ENCODE measurements at regions not wholly inside any gene's neighbourhood (a gene's known extent, or its start where the extent isn't known, plus 50 kb on each side); places are given as distances from the start of the nearest gene placed in this dataset.
"Not testable (repeated sequence)": the region's sequence is repeated elsewhere in the genome, so short reads cannot be mapped to it uniquely, and the experiment has no call there.

- H3K27ac Mint-ChIP-seq: no peak overlapping the region
- H3K27me3 Mint-ChIP-seq: no peaks in the 10 kb centered on the region
- no peaks in the 10 kb centered on the region for H3K36me3 Mint-ChIP-seq (ENCODE audit: low read depth)
- H3K4me1 Mint-ChIP-seq: peaks cover 2% of the 10 kb centered on the region
- H3K4me3 Mint-ChIP-seq: no peak overlapping the region
- H3K9me3 Mint-ChIP-seq: no peaks in the 10 kb centered on the region
- intact Hi-C loops (cut with micrococcal nuclease): no loop called here
- no peak for DNase-seq
Measured at GRCh38 chr9:38181866-38182265, 112.8 kb upstream of the SHB start.

GRCh38 chr9:38181232-38181631 is 112.2 kb upstream of the SHB start:
- Mint-ChIP-seq H3K27me3 (no peaks in the 10 kb centered on the region), H3K27ac (no peak overlapping the region), H3K9me3 (no peaks in the 10 kb centered on the region), H3K4me3 (no peak overlapping the region), H3K36me3 (ENCODE audit: low read depth) (no peaks in the 10 kb centered on the region), H3K4me1 (peaks cover 2% of the 10 kb centered on the region)
- intact Hi-C loops (cut with micrococcal nuclease): no loop called here
- DNase-seq: no peak

DNA sequence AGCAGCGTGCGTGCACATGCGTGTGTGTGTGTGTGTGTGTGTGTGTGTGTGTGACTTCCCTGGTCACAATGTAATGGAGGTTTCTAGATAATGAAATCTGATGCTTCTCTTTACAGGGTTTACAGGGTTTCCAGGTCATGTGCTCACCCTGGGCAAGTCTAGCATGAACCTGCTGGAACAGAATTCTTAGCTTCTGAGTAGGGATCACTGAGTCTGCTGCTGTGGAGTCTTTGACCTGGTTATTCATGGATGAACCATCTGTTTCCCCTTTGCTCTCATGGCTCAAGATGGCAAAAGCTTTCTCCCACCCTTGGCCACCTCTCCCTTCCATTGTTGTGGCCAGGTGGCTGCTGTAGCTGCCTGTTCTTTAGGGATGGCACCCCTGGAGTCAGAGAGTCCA is 111.6 kb upstream of the SHB start:
- H3K27me3 Mint-ChIP-seq: no peaks in the 10 kb centered on the region
- no peak overlapping the region for H3K27ac Mint-ChIP-seq
- no peaks in the 10 kb centered on the region for H3K36me3 Mint-ChIP-seq (ENCODE audit: low read depth)
- no peak overlapping the region for H3K4me3 Mint-ChIP-seq
- intact Hi-C loops (cut with micrococcal nuclease): no loop called here
- H3K9me3 Mint-ChIP-seq: no peaks in the 10 kb centered on the region
- DNase-seq: no peak
- H3K4me1 Mint-ChIP-seq: peaks cover 2% of the 10 kb centered on the region

DNA sequence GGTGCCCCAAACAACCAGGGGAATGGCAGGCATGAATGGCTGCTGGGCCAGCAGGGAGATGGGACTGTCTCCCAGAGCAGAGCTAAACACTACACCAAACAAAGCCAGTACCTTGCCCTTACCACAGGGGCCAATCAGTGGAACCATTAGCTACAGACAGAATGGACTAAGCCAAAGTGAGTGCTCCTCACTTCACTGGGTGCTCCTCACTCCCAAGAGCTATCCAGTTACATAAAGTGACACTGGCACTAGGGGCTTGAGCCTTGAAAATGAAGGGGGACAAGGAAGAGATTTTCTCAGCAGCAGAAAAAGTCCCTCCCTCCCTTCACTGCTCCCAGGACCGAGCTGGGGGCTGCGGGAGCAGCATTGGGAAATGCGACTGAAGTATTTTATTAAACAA is 110.9 kb upstream of the SHB start:
- H3K27me3 Mint-ChIP-seq: no peaks in the 10 kb centered on the region
- no peak overlapping the region for H3K4me3 Mint-ChIP-seq
- intact Hi-C loops (cut with micrococcal nuclease): no loop called here
- H3K27ac Mint-ChIP-seq: no peak overlapping the region
- peaks cover 2% of the 10 kb centered on the region for H3K4me1 Mint-ChIP-seq
- H3K9me3 Mint-ChIP-seq: no peaks in the 10 kb centered on the region
- DNase-seq: no peak
- no peaks in the 10 kb centered on the region for H3K36me3 Mint-ChIP-seq (ENCODE audit: low read depth)

GRCh38 chr9:38178237-38178636 is 109.2 kb upstream of the SHB start:
- Mint-ChIP-seq H3K36me3 (ENCODE audit: low read depth) (no peaks in the 10 kb centered on the region), H3K4me3 (no peak overlapping the region), H3K4me1 (peaks cover 2% of the 10 kb centered on the region), H3K27ac (no peak overlapping the region), H3K27me3 (no peaks in the 10 kb centered on the region), H3K9me3 (no peaks in the 10 kb centered on the region)
- intact Hi-C loops (cut with micrococcal nuclease): no loop called here
- no peak for DNase-seq

- Mint-ChIP-seq H3K4me1 (peaks cover 2% of the 10 kb centered on the region), H3K4me3 (no peak overlapping the region), H3K9me3 (no peaks in the 10 kb centered on the region), H3K27me3 (no peaks in the 10 kb centered on the region), H3K36me3 (ENCODE audit: low read depth) (no peaks in the 10 kb centered on the region), H3K27ac (no peak overlapping the region)
- intact Hi-C loops (cut with micrococcal nuclease): no loop called here
- DNase-seq: no peak
Measured at GRCh38 chr9:38177680-38178079, 108.7 kb upstream of the SHB start.

- no peak for DNase-seq
- no peaks in the 10 kb centered on the region for H3K36me3 Mint-ChIP-seq (ENCODE audit: low read depth)
- intact Hi-C loops (cut with micrococcal nuclease): no loop called here
- H3K9me3 Mint-ChIP-seq: no peaks in the 10 kb centered on the region
- no peak overlapping the region for H3K27ac Mint-ChIP-seq
- H3K4me3 Mint-ChIP-seq: no peak overlapping the region
- H3K27me3 Mint-ChIP-seq: no peaks in the 10 kb centered on the region
- H3K4me1 Mint-ChIP-seq: peaks cover 2% of the 10 kb centered on the region
Measured at GRCh38 chr9:38176251-38176650, 107.2 kb upstream of the SHB start.

DNA sequence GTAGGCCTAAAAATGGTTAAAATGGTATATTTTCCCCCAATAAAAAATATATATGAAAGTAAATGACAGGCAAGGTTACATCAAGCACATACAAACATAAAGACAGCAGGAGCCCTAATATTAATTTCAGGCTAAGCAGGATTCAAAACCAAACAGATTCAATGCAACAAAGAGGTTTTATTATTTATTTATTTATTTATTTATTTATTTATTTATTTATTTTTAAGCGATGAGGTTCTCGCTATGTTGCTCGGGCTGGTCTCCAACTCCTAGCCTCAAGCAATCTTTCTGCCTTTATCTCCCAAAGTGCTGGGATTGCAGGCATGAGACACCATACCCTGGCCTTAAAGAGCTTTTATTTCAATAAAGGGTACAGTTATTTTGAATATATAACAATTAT is 106.4 kb upstream of the SHB start:
- Mint-ChIP-seq H3K27me3 (no peaks in the 10 kb centered on the region), H3K9me3 (no peaks in the 10 kb centered on the region), H3K4me3 (no peak overlapping the region), H3K36me3 (ENCODE audit: low read depth) (no peaks in the 10 kb centered on the region), H3K27ac (no peak overlapping the region), H3K4me1 (peaks cover 2% of the 10 kb centered on the region)
- DNase-seq: no peak
- intact Hi-C loops (cut with micrococcal nuclease): no loop called here

GRCh38 chr9:38172586-38172985 is 103.6 kb upstream of the SHB start:
- no peak for DNase-seq
- no peaks in the 10 kb centered on the region for H3K27me3 Mint-ChIP-seq
- H3K9me3 Mint-ChIP-seq: peaks cover 8% of the 10 kb centered on the region
- no peak overlapping the region for H3K4me3 Mint-ChIP-seq
- no peak overlapping the region for H3K27ac Mint-ChIP-seq
- no peaks in the 10 kb centered on the region for H3K4me1 Mint-ChIP-seq
- H3K36me3 Mint-ChIP-seq (ENCODE audit: low read depth): no peaks in the 10 kb centered on the region
- intact Hi-C loops (cut with micrococcal nuclease): no loop called here

DNA sequence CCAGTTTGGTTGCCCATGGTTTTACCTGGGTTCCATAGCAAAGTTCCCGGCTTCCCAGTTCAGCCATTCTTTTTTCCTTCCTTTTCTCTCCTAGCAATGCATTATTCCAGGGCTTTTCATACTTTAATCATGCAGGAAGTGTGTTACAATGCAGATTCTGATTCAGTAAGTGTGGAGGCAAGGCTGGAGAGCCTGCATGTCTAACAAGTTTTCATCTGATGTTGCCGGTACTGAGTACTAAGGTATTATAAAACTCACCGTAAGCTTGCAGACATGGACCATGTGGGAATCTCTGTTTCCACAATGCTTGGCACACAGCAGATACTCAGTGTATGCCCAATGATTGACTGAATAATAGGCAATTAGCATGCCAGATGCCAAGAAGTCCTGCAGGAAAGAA is 102.9 kb upstream of the SHB start:
- H3K27me3 Mint-ChIP-seq: no peaks in the 10 kb centered on the region
- intact Hi-C loops (cut with micrococcal nuclease): no loop called here
- H3K27ac Mint-ChIP-seq: no peak overlapping the region
- no peaks in the 10 kb centered on the region for H3K36me3 Mint-ChIP-seq (ENCODE audit: low read depth)
- no peaks in the 10 kb centered on the region for H3K4me1 Mint-ChIP-seq
- no peak for DNase-seq
- peaks cover 8% of the 10 kb centered on the region for H3K9me3 Mint-ChIP-seq
- no peak overlapping the region for H3K4me3 Mint-ChIP-seq

- intact Hi-C loops (cut with micrococcal nuclease): no loop called here
- Mint-ChIP-seq H3K4me1 (no peaks in the 10 kb centered on the region), H3K4me3 (no peak overlapping the region), H3K9me3 (peaks cover 8% of the 10 kb centered on the region), H3K27ac (no peak overlapping the region), H3K27me3 (no peaks in the 10 kb centered on the region), H3K36me3 (ENCODE audit: low read depth) (no peaks in the 10 kb centered on the region)
- DNase-seq: no peak
Measured at GRCh38 chr9:38171538-38171884, 102.5 kb upstream of the SHB start.

- intact Hi-C loops (cut with micrococcal nuclease); DNase-seq; H3K4me3 Mint-ChIP-seq; H3K4me1 Mint-ChIP-seq; H3K9me3 Mint-ChIP-seq; H3K27me3 Mint-ChIP-seq; H3K36me3 Mint-ChIP-seq (ENCODE audit: low read depth): not testable (repeated sequence)
- H3K27ac Mint-ChIP-seq: peak overlapping the region; percentile 16
Measured at GRCh38 chr9:38170763-38171537, 101.9 kb upstream of the SHB start.

- H3K4me1 Mint-ChIP-seq; intact Hi-C loops (cut with micrococcal nuclease); H3K4me3 Mint-ChIP-seq; H3K27me3 Mint-ChIP-seq; H3K36me3 Mint-ChIP-seq (ENCODE audit: low read depth); H3K27ac Mint-ChIP-seq; H3K9me3 Mint-ChIP-seq; DNase-seq: not testable (repeated sequence)
Measured at GRCh38 chr9:38170155-38170554, 101.1 kb upstream of the SHB start.

- peaks cover 8% of the 10 kb centered on the region for H3K9me3 Mint-ChIP-seq
- DNase-seq: no peak
- no peaks in the 10 kb centered on the region for H3K27me3 Mint-ChIP-seq
- no peaks in the 10 kb centered on the region for H3K36me3 Mint-ChIP-seq (ENCODE audit: low read depth)
- intact Hi-C loops (cut with micrococcal nuclease): no loop called here
- H3K4me3 Mint-ChIP-seq: no peak overlapping the region
- no peak overlapping the region for H3K27ac Mint-ChIP-seq
- H3K4me1 Mint-ChIP-seq: peaks cover 2% of the 10 kb centered on the region
Measured at GRCh38 chr9:38166501-38166900, 97.5 kb upstream of the SHB start.

GRCh38 chr9:38164659-38165221 is 95.7 kb upstream of the SHB start:
- H3K4me1 Mint-ChIP-seq: peaks cover 3% of the 10 kb centered on the region
- no peaks in the 10 kb centered on the region for H3K27me3 Mint-ChIP-seq
- peaks cover 6% of the 10 kb centered on the region for H3K9me3 Mint-ChIP-seq
- intact Hi-C loops (cut with micrococcal nuclease): loop anchor here (5.0 kb wide), 1 partner anchor 77 kb away; no protein-coding TSS in a partner anchor
- DNase-seq: no peak
- H3K36me3 Mint-ChIP-seq (ENCODE audit: low read depth): no peaks in the 10 kb centered on the region
- no peak overlapping the region for H3K4me3 Mint-ChIP-seq
- H3K27ac Mint-ChIP-seq: no peak overlapping the region
